ENCODE measurements at regions not wholly inside any gene's neighbourhood (a gene's known extent, or its start where the extent isn't known, plus 50 kb on each side); places are given as distances from the start of the nearest gene placed in this dataset.
"Not testable (repeated sequence)": the region's sequence is repeated elsewhere in the genome, so short reads cannot be mapped to it uniquely, and the experiment has no call there.

- no peak for DNase-seq
Observed at GRCh38 chr4:79850626-79851025, 222.4 kb downstream of the ANTXR2 start.

GRCh38 chr4:79848329-79848728 lies 224.7 kb downstream of the ANTXR2 start:
- DNase-seq = no peak

- no peak for DNase-seq
Observed at GRCh38 chr4:79847411-79847810, 225.6 kb downstream of the ANTXR2 start.

- DNase-seq = no peak
Observed at GRCh38 chr4:79842162-79842561, 230.9 kb downstream of the ANTXR2 start.

- DNase-seq = no peak
Observed at GRCh38 chr4:79833857-79834256, 239.2 kb downstream of the ANTXR2 start.

GRCh38 chr4:79831701-79832514 lies 241.1 kb downstream of the ANTXR2 start:
- no peak for DNase-seq

- peak; percentile 61 for DNase-seq
Observed at GRCh38 chr4:79831119-79831528, 241.9 kb downstream of the ANTXR2 start.

- no peak for DNase-seq
Observed at GRCh38 chr4:79827283-79827682, 245.7 kb downstream of the ANTXR2 start.

GRCh38 chr4:79823148-79823763 lies 249.8 kb downstream of the ANTXR2 start:
- no peak for DNase-seq

- no peak for DNase-seq
Observed at GRCh38 chr4:79820427-79820826, 252.6 kb downstream of the ANTXR2 start.

GRCh38 chr4:79807933-79808332 lies 265.1 kb downstream of the ANTXR2 start:
- DNase-seq = not testable (repeated sequence)

GRCh38 chr4:79798047-79798446 lies 275.0 kb downstream of the ANTXR2 start:
- no peak for DNase-seq

- DNase-seq = no peak
Observed at GRCh38 chr4:79796948-79797347, 276.1 kb downstream of the ANTXR2 start.

- no peak for DNase-seq
Observed at GRCh38 chr4:79788884-79789283, 284.1 kb downstream of the ANTXR2 start.

GRCh38 chr4:79780129-79780528 lies 292.9 kb downstream of the ANTXR2 start:
- DNase-seq = no peak

- DNase-seq = no peak
Observed at GRCh38 chr4:79772510-79772909, 300.5 kb downstream of the ANTXR2 start.

GRCh38 chr4:79764120-79764519 lies 308.9 kb downstream of the ANTXR2 start:
- DNase-seq = no peak

- DNase-seq = no peak
Observed at GRCh38 chr4:79763486-79764075, 309.4 kb downstream of the ANTXR2 start.

- DNase-seq = no peak
Observed at GRCh38 chr4:79759793-79760192, 313.2 kb downstream of the ANTXR2 start.

GRCh38 chr4:79757600-79757999 lies 315.4 kb downstream of the ANTXR2 start:
- no peak for DNase-seq

GRCh38 chr4:79756140-79756895 lies 316.7 kb downstream of the ANTXR2 start:
- DNase-seq = no peak

- no peak for DNase-seq
Observed at GRCh38 chr4:79748835-79749234, 324.2 kb downstream of the ANTXR2 start.

- DNase-seq = no peak
Observed at GRCh38 chr4:79747252-79747651, 325.8 kb downstream of the ANTXR2 start.

Data from DMS 273 treated with DMSO at 0.1 percent for 48 hours (cell line).